ENCODE measurements at regions not wholly inside any gene's neighbourhood (a gene's known extent, or its start where the extent isn't known, plus 50 kb on each side); places are given as distances from the start of the nearest gene placed in this dataset.

DNA sequence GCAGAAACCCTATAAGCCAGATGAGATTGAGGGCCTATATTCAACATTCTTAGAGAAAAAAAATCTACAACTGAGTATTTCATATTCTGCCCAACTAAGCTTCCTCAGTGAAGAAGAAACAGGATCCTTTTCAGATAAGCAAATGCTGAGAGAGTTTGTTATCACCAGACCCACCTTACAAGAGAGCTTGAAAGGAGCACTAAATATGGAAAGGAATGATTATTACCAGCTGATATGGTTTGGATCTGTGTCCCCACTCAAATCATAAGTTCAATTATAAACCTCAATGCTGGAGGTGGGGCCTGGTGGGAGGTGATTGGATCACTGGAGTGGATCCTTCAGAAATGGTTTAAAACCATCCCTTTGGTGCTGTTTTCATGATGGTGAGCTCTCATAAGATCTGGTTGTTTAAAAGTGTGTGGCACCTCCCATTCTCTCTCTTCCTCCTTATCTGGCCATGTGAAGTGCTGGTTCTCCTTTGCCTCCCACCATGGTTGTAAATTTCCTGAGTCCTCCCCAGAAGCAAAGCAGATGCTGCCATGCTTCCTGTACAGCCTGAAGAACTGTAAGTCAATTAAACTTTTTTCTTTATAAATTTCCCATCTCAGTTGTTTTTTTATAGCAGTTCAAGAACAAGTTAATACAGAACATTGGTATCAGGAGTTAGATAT is 144.2 kb downstream of the MSN start:
- Histone ChIP-seq H3K9ac (ENCODE audit: low read depth, low read length, poor library complexity) (no peak overlapping the region), H3K36me3 (replicated peaks in 1 of 2; ENCODE audit: control insufficient read depth in 2 of 2, insufficient read depth in 2 of 2, low read length in 2 of 2) (no peaks in the 10 kb centered on the region), H3K4me2 (ENCODE audit: insufficient read depth, low read length, poor library complexity, severe bottlenecking) (no peak overlapping the region), H2BK15ac (ENCODE audit: low read length) (no peak overlapping the region), H3K4ac (ENCODE audit: low read length) (no peak overlapping the region), H2BK120ac (ENCODE audit: low read depth, low read length) (no peak overlapping the region), H3K23ac (ENCODE audit: low read depth, low read length, poor library complexity) (no peak overlapping the region), H4K91ac (ENCODE audit: low read depth, low read length, poor library complexity) (no peak overlapping the region), H2AFZ (ENCODE audit: low read length) (no peak overlapping the region), H2BK5ac (ENCODE audit: low read length) (no peak overlapping the region), H3K18ac (ENCODE audit: low read length) (no peak overlapping the region), H2BK12ac (ENCODE audit: low read length) (no peak overlapping the region), H4K8ac (ENCODE audit: low read depth, low read length) (no peak overlapping the region), H3K14ac (ENCODE audit: low read length) (no peak overlapping the region), H3K79me1 (ENCODE audit: low read depth, low read length) (no peaks in the 10 kb centered on the region), H3K4me3 (ENCODE audit: low read length in 2 of 2) (no peak overlapping the region), H3K27me3 (ENCODE audit: control insufficient read depth in 3 of 3, insufficient read depth in 3 of 3, low read depth in 1 of 3, low read length in 3 of 3) (no peaks in the 10 kb centered on the region), H2AK5ac (ENCODE audit: low read depth, low read length) (no peak overlapping the region), H3K27ac (replicated peaks; ENCODE audit: low read length) (no peak overlapping the region), H3K9me3 (replicated peaks in 1 of 2; ENCODE audit: control insufficient read depth in 2 of 2, insufficient read depth in 1 of 2, low read depth in 1 of 2, low read length in 2 of 2) (no peaks in the 10 kb centered on the region), H3K4me1 (ENCODE audit: control insufficient read depth in 2 of 2, insufficient read depth in 1 of 2, low read depth in 1 of 2, low read length in 2 of 2) (no peaks in the 10 kb centered on the region)
- DNase-seq (ENCODE audit: low spot score) = no peak
